Neural progenitor cell (in vitro differentiated cells): ENCODE measurements at regions not wholly inside any gene's neighbourhood (a gene's known extent, or its start where the extent isn't known, plus 50 kb on each side); places are given as distances from the start of the nearest gene placed in this dataset.

Experiments used
- EZH2 ChIP-seq: fragments of 200-600 bp; sonication (generic); IDR thresholded peaks from 2 replicates; pipeline ENCODE4 v1.6.1; 2017; ENCODE audit warnings: antibody characterized with exemption, mild to moderate bottlenecking, moderate library complexity
- EZH2phosphoT487 ChIP-seq: fragments of 200-600 bp; sonication (generic); IDR thresholded peaks from 2 replicates; pipeline ENCODE4 v1.6.1; 2017; ENCODE audit warnings: antibody characterized with exemption
- TF ChIP-seq, protein P1 (sequence below): fragments of 200-600 bp; sonication (generic); IDR thresholded peaks from 2 replicates; pipeline ENCODE4 v1.5.1; 2017; ENCODE audit warnings: antibody characterized with exemption, mild to moderate bottlenecking

DNA sequence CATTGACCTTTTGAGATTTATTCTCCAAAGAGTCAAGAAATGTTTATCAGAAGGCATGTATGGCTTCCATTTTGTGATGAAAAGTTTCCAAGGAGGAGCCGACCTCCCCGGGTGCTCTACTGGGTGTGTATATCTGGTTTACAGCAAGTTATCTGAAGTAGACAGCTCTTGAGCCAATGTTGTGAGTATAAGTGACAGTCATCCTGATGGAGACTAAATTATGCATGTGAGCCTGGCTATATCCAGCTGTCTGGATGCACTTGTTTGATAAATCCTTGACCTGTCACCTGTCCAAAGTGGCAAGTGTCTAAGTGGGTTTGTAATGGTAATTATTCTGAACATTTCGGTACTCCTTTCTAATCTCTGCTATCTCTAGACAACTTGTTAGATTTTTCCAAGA is 142.2 kb downstream of the NR2F2 start:
- TF ChIP-seq, protein P1, sequence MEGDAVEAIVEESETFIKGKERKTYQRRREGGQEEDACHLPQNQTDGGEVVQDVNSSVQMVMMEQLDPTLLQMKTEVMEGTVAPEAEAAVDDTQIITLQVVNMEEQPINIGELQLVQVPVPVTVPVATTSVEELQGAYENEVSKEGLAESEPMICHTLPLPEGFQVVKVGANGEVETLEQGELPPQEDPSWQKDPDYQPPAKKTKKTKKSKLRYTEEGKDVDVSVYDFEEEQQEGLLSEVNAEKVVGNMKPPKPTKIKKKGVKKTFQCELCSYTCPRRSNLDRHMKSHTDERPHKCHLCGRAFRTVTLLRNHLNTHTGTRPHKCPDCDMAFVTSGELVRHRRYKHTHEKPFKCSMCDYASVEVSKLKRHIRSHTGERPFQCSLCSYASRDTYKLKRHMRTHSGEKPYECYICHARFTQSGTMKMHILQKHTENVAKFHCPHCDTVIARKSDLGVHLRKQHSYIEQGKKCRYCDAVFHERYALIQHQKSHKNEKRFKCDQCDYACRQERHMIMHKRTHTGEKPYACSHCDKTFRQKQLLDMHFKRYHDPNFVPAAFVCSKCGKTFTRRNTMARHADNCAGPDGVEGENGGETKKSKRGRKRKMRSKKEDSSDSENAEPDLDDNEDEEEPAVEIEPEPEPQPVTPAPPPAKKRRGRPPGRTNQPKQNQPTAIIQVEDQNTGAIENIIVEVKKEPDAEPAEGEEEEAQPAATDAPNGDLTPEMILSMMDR: no peak
- TF ChIP-seq EZH2 (no peak), EZH2phosphoT487 (no peak)
